SU-DHL-6 (cell line): ENCODE measurements at regions not wholly inside any gene's neighbourhood (a gene's known extent, or its start where the extent isn't known, plus 50 kb on each side); places are given as distances from the start of the nearest gene placed in this dataset.

Source experiments
- CTCF ChIP-seq: fragments of 200-600 bp; sonication (generic); IDR thresholded peaks from one replicate; pipeline ENCODE4 v1.5.1; 2017; ENCODE audit warnings: antibody characterized with exemption, mild to moderate bottlenecking, low read length, moderate library complexity; ENCODE audit not compliant: insufficient read depth, poor library complexity, severe bottlenecking
- EZH2phosphoT487 ChIP-seq: fragments of 200-600 bp; sonication (generic), shearing (Covaris generic); conservative IDR thresholded peaks from 2 replicates; pipeline ENCODE4 v1.6.1; 2018; ENCODE audit warnings: mild to moderate bottlenecking, antibody characterized with exemption, low read length, moderate library complexity, mixed read lengths

GRCh38 chr5:91456928-91457680 lies 74.0 kb upstream of the ARRDC3 start:
- TF ChIP-seq EZH2phosphoT487 (no peak), CTCF (no peak)
